Fibroblast of mammary gland (primary cell): ENCODE measurements at regions not wholly inside any gene's neighbourhood (a gene's known extent, or its start where the extent isn't known, plus 50 kb on each side); places are given as distances from the start of the nearest gene placed in this dataset.

Source experiments
- DNase-seq: peaks from one replicate; pipeline ENCODE4 v3.0.0-alpha.2; 2010; ENCODE audit warnings: low read depth
- H3K4me3 ChIP-seq: 2 replicates; pipeline ENCODE4 v1.5.1; 2011; ENCODE audit warnings: low read depth, mild to moderate bottlenecking, low read length, moderate library complexity; ENCODE audit not compliant: control insufficient read depth
- CTCF ChIP-seq: conservative IDR thresholded peaks from 2 replicates; pipeline ENCODE4 v1.5.1; 2011; ENCODE audit warnings: low read depth, low read length, inconsistent platforms; ENCODE audit not compliant: control insufficient read depth, insufficient read depth

GRCh38 chr1:217096200-217096599 lies 373.0 kb upstream of the ESRRG start:
- no peak for TF ChIP-seq CTCF
- H3K4me3 ChIP-seq, result no peak overlapping the region
- DNase-seq, result no peak

GRCh38 chr1:217095050-217095622 lies 371.9 kb upstream of the ESRRG start:
- DNase-seq, result no peak
- no peak overlapping the region for H3K4me3 ChIP-seq
- no peak for TF ChIP-seq CTCF

GRCh38 chr1:217091561-217091960 lies 368.3 kb upstream of the ESRRG start:
- DNase-seq, result no peak
- TF ChIP-seq CTCF, result no peak
- no peak overlapping the region for H3K4me3 ChIP-seq

- DNase-seq, result no peak
- TF ChIP-seq CTCF, result no peak
- no peak overlapping the region for H3K4me3 ChIP-seq
These were observed 367.1 kb upstream of the ESRRG start for GRCh38 chr1:217090060-217090911.

- no peak overlapping the region for H3K4me3 ChIP-seq
- DNase-seq, result peak; percentile 15
- no peak for TF ChIP-seq CTCF
These were observed 366.3 kb upstream of the ESRRG start for GRCh38 chr1:217089361-217090014.

GRCh38 chr1:217088521-217089284 lies 365.5 kb upstream of the ESRRG start:
- no peak for DNase-seq
- TF ChIP-seq CTCF, result no peak
- no peak overlapping the region for H3K4me3 ChIP-seq
